ENCODE measurements at regions not wholly inside any gene's neighbourhood (a gene's known extent, or its start where the extent isn't known, plus 50 kb on each side); places are given as distances from the start of the nearest gene placed in this dataset.

GRCh38 chr6:130306377-130306776 is 59.4 kb upstream of the TMEM200A start:
- DNase-seq (ENCODE audit: low read depth in 1 of 2, low spot score in 1 of 2) (no peak), FAIRE-seq (no peak), ATAC-seq (no peak)
- Histone ChIP-seq H3K4me3 (no peak overlapping the region), H3K4me2 (no peak overlapping the region), H3K9me3 (no peaks in the 10 kb centered on the region; the same call in 2 of the 3 replicates), H3K27ac (no peak overlapping the region), H3K4me1 (peaks cover 27% of the 10 kb centered on the region)
- 62% methylated on average over 2 of the region's 2 CpGs for WGBS (ENCODE audit: missing lambda C conversion rate)
- no peak for TF ChIP-seq ZC3H11A (IDR thresholded peaks at IDR 0.05)
- no peak for TF ChIP-seq TFCP2L1 (CRISPR knock-in tag; IDR thresholded peaks at IDR 0.05)
- no peak for TF ChIP-seq GATA3 (IDR thresholded peaks at IDR 0.05; ENCODE audit: borderline replicate concordance)
- no peak for TF ChIP-seq MYC (IDR thresholded peaks at IDR 0.05; ENCODE audit: borderline replicate concordance, low read length)
- no peak for TF ChIP-seq HEYL (CRISPR knock-in tag; IDR thresholded peaks at IDR 0.05)
- ChIA-PET CTCF (interaction anchor here (1.2 kb wide), 1 partner anchor 24 kb away, joined by 3 read pairs; no protein-coding TSS in a partner anchor), POLR2A (no interaction called here)

- no peak overlapping the region for H3K4me3 ChIP-seq
- no peak for DNase-seq (ENCODE audit: low read depth in 1 of 2, low spot score in 1 of 2)
- no peak overlapping the region for H3K27ac ChIP-seq
- ChIA-PET CTCF (interaction anchor here (1.2 kb wide), 1 partner anchor 18 kb away, joined by 3 read pairs; no protein-coding TSS in a partner anchor), POLR2A (no interaction called here)
- no peak for TF ChIP-seq ESRRA (IDR thresholded peaks at IDR 0.05; ENCODE audit: borderline replicate concordance, low read length)
- no peak for TF ChIP-seq NPAS2 (CRISPR knock-in tag; IDR thresholded peaks at IDR 0.05; ENCODE audit: borderline replicate concordance)
- no peak for TF ChIP-seq EP300 (IDR thresholded peaks at IDR 0.05)
- no peak for TF ChIP-seq NR3C1 (IDR thresholded peaks at IDR 0.05)
- no peak for TF ChIP-seq JUNB (IDR thresholded peaks at IDR 0.05)
- no peak for TF ChIP-seq REST (IDR thresholded peaks at IDR 0.05)
- TF ChIP-seq FOSL2 (IDR thresholded peaks at IDR 0.05), result no peak
- no peak for TF ChIP-seq FOSL2 (CRISPR knock-in tag; IDR thresholded peaks at IDR 0.05)
- H3K4me2 ChIP-seq, result no peak overlapping the region
- H3K4me1 ChIP-seq, result peaks cover 13% of the 10 kb centered on the region
- no peak for FAIRE-seq
- ATAC-seq, result no peak
- H3K9me3 ChIP-seq, result no peaks in the 10 kb centered on the region; the same call in 2 of the 3 replicates
These were observed 62.4 kb upstream of the TMEM200A start for GRCh38 chr6:130303431-130303830.

DNA sequence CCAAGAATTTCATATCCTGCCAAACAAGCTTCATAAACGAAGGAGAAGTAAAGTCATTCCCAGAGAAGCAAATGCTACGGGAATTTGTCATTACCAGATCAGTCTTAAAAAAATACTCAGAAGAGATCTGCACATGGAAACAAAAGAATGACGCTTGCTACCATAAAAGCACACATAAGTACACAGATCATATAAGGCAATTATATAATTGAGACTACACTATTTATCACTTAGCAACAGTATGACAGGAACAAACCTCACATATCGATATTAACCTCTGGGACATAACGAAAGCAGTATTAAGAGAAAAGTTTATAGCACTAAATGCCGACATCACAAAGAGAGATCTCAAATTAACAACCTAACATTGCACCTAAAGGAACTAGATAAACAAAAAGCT is 67.6 kb upstream of the TMEM200A start:
- ChIA-PET POLR2A (no interaction called here), CTCF (no interaction called here)
- Histone ChIP-seq H3K4me2 (no peak overlapping the region), H3K27ac (no peak overlapping the region), H3K4me3 (no peak overlapping the region), H3K4me1 (no peaks in the 10 kb centered on the region), H3K9me3 (no peaks in the 10 kb centered on the region; the same call in 2 of the 3 replicates)
- no peak for FAIRE-seq
- no peak for DNase-seq (ENCODE audit: low read depth in 1 of 2, low spot score in 1 of 2)
- WGBS (ENCODE audit: missing lambda C conversion rate), result 60% methylated on average over 6 of the region's 6 CpGs
- no peak for ATAC-seq
- TF ChIP-seq POLR2A (IDR thresholded peaks at IDR 0.05; ENCODE audit: low read length) (no peak), NR3C1 (IDR thresholded peaks at IDR 0.05) (no peak), ZSCAN20 (CRISPR knock-in tag; IDR thresholded peaks at IDR 0.05) (no peak), BHLHE40 (IDR thresholded peaks at IDR 0.05; ENCODE audit: low read depth, low read length) (no peak), TP53 (CRISPR knock-in tag; IDR thresholded peaks at IDR 0.05) (no peak), EHMT2 (IDR thresholded peaks at IDR 0.05; ENCODE audit: low read depth) (no peak), FOSB (CRISPR knock-in tag; IDR thresholded peaks at IDR 0.05) (no peak), FOSL2 (IDR thresholded peaks at IDR 0.05) (no peak), FOSL2 (CRISPR knock-in tag; IDR thresholded peaks at IDR 0.05) (no peak), NFE2L2 (conservative IDR thresholded peaks at IDR 0.05; ENCODE audit: low read length) (no peak), CHD2 (IDR thresholded peaks at IDR 0.05; ENCODE audit: low read length, partially characterized antibody) (no peak)
- TF ChIP-seq, protein P1, sequence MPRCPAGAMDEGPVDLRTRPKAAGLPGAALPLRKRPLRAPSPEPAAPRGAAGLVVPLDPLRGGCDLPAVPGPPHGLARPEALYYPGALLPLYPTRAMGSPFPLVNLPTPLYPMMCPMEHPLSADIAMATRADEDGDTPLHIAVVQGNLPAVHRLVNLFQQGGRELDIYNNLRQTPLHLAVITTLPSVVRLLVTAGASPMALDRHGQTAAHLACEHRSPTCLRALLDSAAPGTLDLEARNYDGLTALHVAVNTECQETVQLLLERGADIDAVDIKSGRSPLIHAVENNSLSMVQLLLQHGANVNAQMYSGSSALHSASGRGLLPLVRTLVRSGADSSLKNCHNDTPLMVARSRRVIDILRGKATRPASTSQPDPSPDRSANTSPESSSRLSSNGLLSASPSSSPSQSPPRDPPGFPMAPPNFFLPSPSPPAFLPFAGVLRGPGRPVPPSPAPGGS (IDR thresholded peaks at IDR 0.05), result no peak
